Brain microvascular endothelial cell (primary cell): ENCODE measurements at regions not wholly inside any gene's neighbourhood (a gene's known extent, or its start where the extent isn't known, plus 50 kb on each side); places are given as distances from the start of the nearest gene placed in this dataset.

Source experiments
- DNase-seq: peaks from one replicate; pipeline ENCODE4 v3.0.0-alpha.2; 2020
- H3K27ac ChIP-seq: fragments of 250-450 bp; sonication (Bioruptor Pico); 2 replicates; pipeline ENCODE4 v1.5.1; 2020; ENCODE audit warnings: mild to moderate bottlenecking, moderate library complexity
- H3K27me3 ChIP-seq: fragments of 250-450 bp; sonication (Bioruptor Pico); replicated peaks from 2 replicates; pipeline ENCODE4 v1.5.1; 2020; ENCODE audit warnings: mild to moderate bottlenecking
- H3K36me3 ChIP-seq: fragments of 250-450 bp; sonication (Bioruptor Pico); replicated peaks from 2 replicates; pipeline ENCODE4 v1.5.1; 2020; ENCODE audit warnings: mild to moderate bottlenecking
- H3K4me3 ChIP-seq: 2 replicates; pipeline ENCODE4 v1.5.1; 2011; ENCODE audit warnings: low read depth, mild to moderate bottlenecking, control low read depth, low read length, moderate library complexity
- in situ Hi-C: cut with HindIII; loops from 2 replicates; pipeline ENCODE4 v1.10.0; 2017; ENCODE audit warnings: low sequenced_read_pairs, low pct_ligation_motif_present
- TF ChIP-seq, protein P1 (sequence below): IDR thresholded peaks from 2 replicates; pipeline ENCODE4 v1.5.1; 2011; ENCODE audit warnings: low read depth, mild to moderate bottlenecking, moderate library complexity, low read length, control low read depth, inconsistent platforms; ENCODE audit errors: missing control alignments

DNA sequence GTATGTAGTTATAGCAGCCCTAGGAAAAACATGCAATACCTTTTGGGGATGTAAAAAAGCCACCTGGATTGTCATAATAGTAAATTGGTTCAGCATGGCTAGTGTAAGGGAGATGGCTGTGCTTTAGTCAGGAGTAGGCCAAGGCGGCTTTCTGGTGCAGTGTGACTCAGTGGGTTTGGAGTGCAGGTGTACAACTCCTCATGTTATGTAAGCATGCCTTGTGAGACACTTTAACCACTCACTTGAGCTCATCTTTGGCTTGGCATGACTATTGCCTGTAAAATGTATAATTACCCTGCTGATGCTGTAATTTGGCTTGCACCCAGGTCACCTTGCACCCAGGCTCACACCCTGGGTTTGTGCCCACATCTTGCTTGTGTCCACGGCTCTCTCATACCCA lies 239.2 kb upstream of the GLI3 start:
- TF ChIP-seq, protein P1, sequence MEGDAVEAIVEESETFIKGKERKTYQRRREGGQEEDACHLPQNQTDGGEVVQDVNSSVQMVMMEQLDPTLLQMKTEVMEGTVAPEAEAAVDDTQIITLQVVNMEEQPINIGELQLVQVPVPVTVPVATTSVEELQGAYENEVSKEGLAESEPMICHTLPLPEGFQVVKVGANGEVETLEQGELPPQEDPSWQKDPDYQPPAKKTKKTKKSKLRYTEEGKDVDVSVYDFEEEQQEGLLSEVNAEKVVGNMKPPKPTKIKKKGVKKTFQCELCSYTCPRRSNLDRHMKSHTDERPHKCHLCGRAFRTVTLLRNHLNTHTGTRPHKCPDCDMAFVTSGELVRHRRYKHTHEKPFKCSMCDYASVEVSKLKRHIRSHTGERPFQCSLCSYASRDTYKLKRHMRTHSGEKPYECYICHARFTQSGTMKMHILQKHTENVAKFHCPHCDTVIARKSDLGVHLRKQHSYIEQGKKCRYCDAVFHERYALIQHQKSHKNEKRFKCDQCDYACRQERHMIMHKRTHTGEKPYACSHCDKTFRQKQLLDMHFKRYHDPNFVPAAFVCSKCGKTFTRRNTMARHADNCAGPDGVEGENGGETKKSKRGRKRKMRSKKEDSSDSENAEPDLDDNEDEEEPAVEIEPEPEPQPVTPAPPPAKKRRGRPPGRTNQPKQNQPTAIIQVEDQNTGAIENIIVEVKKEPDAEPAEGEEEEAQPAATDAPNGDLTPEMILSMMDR, result no peak
- no peak overlapping the region for H3K4me3 ChIP-seq
- no peak overlapping the region for H3K27ac ChIP-seq
- no peaks in the 10 kb centered on the region for H3K27me3 ChIP-seq
- H3K36me3 ChIP-seq, result no peaks in the 10 kb centered on the region
- no peak for DNase-seq
- in situ Hi-C loops, result no loop called here

DNA sequence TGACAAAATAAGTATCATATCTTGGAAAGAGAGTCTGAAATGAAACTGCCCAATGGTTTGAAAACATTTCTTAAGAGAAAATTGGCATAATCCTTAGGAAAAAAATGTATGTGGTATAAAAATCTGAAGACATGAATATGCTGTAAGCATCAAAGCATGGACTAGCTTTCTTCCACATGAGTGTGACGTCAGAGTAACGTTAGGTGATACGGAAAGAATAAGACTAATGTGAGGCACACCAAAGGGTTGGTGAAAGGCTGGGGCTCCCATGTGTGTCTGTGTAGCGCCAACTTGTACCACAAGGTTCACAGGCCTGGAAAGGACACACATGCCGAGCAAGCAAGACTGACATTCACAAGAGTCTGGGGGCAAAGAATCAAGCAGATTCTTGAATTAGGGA lies 238.1 kb upstream of the GLI3 start:
- in situ Hi-C loops, result no loop called here
- H3K27ac ChIP-seq, result no peak overlapping the region
- no peaks in the 10 kb centered on the region for H3K27me3 ChIP-seq
- no peak overlapping the region for H3K4me3 ChIP-seq
- no peaks in the 10 kb centered on the region for H3K36me3 ChIP-seq
- DNase-seq, result no peak
- TF ChIP-seq, protein P1, result no peak

DNA sequence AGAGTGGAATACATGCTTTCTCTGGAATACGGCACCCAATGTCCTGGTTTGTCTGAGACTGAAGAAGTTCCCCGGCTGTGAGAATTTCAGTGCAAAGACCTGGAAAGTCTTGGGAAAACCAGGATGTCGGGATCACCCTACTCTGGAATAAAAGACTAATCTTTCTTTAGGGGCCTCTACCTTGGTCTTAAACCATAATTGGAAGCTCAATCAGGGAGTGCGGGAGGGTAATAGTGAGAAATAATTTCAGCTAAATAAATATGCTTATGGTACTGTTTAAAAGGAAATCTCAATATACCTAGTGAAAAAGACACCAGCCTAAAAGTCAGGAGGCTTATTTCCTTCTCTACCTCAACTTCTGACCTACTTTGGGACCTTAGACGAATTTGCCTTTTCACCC lies 236.1 kb upstream of the GLI3 start:
- Histone ChIP-seq H3K27ac (no peak overlapping the region), H3K4me3 (no peak overlapping the region), H3K27me3 (no peaks in the 10 kb centered on the region), H3K36me3 (no peaks in the 10 kb centered on the region)
- TF ChIP-seq, protein P1, result no peak
- DNase-seq, result no peak
- in situ Hi-C loops, result no loop called here

DNA sequence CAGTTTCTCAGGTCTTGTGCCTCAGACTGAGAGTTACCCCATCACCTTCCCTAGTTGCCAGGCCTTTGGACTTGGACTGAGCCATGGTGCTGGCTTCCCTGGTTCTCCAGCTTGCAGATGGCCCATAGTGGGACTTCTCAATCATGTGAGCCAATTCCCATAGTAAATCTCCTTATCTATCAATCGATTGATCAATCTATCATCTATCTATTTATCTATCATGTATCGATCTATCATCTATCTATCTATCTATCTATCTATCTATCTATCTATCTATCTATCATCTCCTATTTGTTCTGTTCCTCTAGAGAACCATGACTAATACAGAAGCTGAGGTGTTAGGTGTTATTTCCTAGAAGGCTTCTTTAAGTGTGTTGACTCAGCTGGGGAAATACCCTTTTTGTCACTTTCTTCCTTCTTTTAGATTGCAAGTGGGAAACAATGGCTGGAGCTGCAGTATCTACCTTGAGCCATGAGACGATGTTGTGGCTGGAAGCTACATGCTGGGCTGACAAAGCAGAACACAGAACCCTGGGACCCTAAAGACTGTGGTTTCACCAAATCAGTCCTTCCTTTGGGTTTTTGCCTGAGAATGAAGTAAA lies 234.7 kb upstream of the GLI3 start:
- Histone ChIP-seq H3K36me3 (no peaks in the 10 kb centered on the region), H3K27me3 (no peaks in the 10 kb centered on the region), H3K27ac (no peak overlapping the region), H3K4me3 (no peak overlapping the region)
- in situ Hi-C loops, result no loop called here
- TF ChIP-seq, protein P1, result no peak
- no peak for DNase-seq

DNA sequence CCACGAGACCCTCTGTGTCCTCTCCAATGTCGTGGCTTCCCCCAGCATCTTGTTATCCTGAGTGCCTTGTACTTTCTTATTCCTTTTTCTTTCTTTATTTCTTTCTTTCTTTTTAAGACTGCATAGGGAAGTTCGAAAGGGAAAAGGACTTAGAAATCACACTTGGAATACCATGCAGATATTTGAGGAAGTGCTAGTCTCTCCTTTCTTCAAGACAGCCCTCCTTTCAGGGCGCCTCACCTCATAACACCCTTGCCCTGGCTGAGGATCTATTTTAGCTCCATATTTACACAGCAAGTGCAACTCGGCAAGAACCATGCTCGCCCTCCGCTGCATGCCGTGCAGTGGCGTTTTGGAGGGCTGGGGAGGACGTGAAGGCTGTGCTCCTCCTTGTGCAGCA lies 232.3 kb upstream of the GLI3 start:
- in situ Hi-C loops, result no loop called here
- H3K27ac ChIP-seq, result no peak overlapping the region
- H3K27me3 ChIP-seq, result no peaks in the 10 kb centered on the region
- H3K36me3 ChIP-seq, result no peaks in the 10 kb centered on the region
- DNase-seq, result no peak
- TF ChIP-seq, protein P1, result no peak
- H3K4me3 ChIP-seq, result no peak overlapping the region

DNA sequence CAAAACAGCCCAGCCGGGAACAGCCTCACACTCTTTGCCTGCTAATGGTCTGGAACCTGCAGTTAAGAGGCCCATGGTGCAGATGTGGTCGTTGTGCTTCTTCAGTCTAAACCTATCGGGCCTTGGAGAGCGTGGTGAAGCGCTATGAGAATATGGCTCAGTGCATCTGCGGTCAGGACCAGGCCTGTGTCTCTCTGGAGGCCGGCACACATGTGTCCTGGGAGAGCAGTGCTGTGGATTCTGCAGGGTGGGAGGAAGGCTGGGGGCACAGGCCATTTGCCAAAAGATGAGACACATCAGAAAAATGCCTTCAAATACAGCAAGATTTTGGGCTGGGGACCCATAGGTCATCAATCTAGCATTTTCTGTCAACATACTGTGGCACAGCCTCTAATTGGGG lies 231.5 kb upstream of the GLI3 start:
- no peaks in the 10 kb centered on the region for H3K36me3 ChIP-seq
- in situ Hi-C loops, result no loop called here
- TF ChIP-seq, protein P1, result no peak
- no peaks in the 10 kb centered on the region for H3K27me3 ChIP-seq
- no peak overlapping the region for H3K27ac ChIP-seq
- no peak for DNase-seq
- no peak overlapping the region for H3K4me3 ChIP-seq
